DOHH2 (cell line): ENCODE measurements at regions not wholly inside any gene's neighbourhood (a gene's known extent, or its start where the extent isn't known, plus 50 kb on each side); places are given as distances from the start of the nearest gene placed in this dataset.
"Not testable (repeated sequence)": the region's sequence is repeated elsewhere in the genome, so short reads cannot be mapped to it uniquely, and the experiment has no call there.

ENCODE experiments used
- H3F3A ChIP-seq: fragments of 200-600 bp; sonication (generic), shearing (Covaris generic); 2 replicates; pipeline ENCODE4 v1.6.0; 2016; ENCODE audit warnings: antibody characterized with exemption, mild to moderate bottlenecking; ENCODE audit not compliant: control insufficient read depth, insufficient read depth
- H3K27ac ChIP-seq: fragments of 200-600 bp; sonication (generic); 2 replicates; pipeline ENCODE4 v1.5.1; 2014; ENCODE audit warnings: low read depth, mild to moderate bottlenecking, low read length, moderate library complexity
- H3K27me3 ChIP-seq: fragments of 200-600 bp; sonication (generic); 2 replicates; pipeline ENCODE4 v1.6.1; 2014; ENCODE audit warnings: mild to moderate bottlenecking, low read length, mixed read lengths; ENCODE audit not compliant: control insufficient read depth
- H3K36me3 ChIP-seq: fragments of 200-600 bp; sonication (generic); 2 replicates; pipeline ENCODE4 v1.6.1; 2014; ENCODE audit warnings: mild to moderate bottlenecking, low read length, moderate library complexity, mixed read lengths; ENCODE audit not compliant: control insufficient read depth
- H3K4me1 ChIP-seq: fragments of 200-600 bp; sonication (generic); 2 replicates; pipeline ENCODE4 v1.6.1; 2014; ENCODE audit warnings: mild to moderate bottlenecking, low read length, mixed read lengths; ENCODE audit not compliant: control insufficient read depth
- H3K4me2 ChIP-seq: fragments of 200-600 bp; sonication (generic); 2 replicates; pipeline ENCODE4 v1.6.0; 2014; ENCODE audit warnings: mild to moderate bottlenecking, low read length, moderate library complexity
- H3K4me3 ChIP-seq: fragments of 200-600 bp; sonication (generic); 2 replicates; pipeline ENCODE4 v1.5.1; 2014; ENCODE audit warnings: mild to moderate bottlenecking, low read length, mixed read lengths
- H3K79me2 ChIP-seq: fragments of 200-600 bp; sonication (generic); 2 replicates; pipeline ENCODE4 v1.6.1; 2014; ENCODE audit warnings: mild to moderate bottlenecking, low read length, mixed read lengths; ENCODE audit not compliant: control insufficient read depth
- H3K9me2 ChIP-seq: fragments of 200-600 bp; sonication (generic); replicated peaks from 2 replicates; pipeline ENCODE4 v1.6.1; 2014; ENCODE audit warnings: mild to moderate bottlenecking, low read length, mixed read lengths; ENCODE audit not compliant: control insufficient read depth
- H3K9me3 ChIP-seq: fragments of 200-600 bp; sonication (generic); 2 replicates; pipeline ENCODE4 v1.6.1; 2014; ENCODE audit warnings: antibody characterized with exemption, low read length, mixed read lengths; ENCODE audit not compliant: control insufficient read depth, insufficient read depth
- H4K20me1 ChIP-seq: fragments of 200-600 bp; sonication (generic); 2 replicates; pipeline ENCODE4 v1.6.0; 2014; ENCODE audit warnings: low read depth, mild to moderate bottlenecking, antibody characterized with exemption, low read length, moderate library complexity; ENCODE audit not compliant: control insufficient read depth, insufficient read depth
- CTCF ChIP-seq: fragments of 200-600 bp; sonication (generic); IDR thresholded peaks from one replicate; pipeline ENCODE4 v1.5.1; 2014; ENCODE audit warnings: antibody characterized with exemption, mild to moderate bottlenecking, low read depth, low read length; ENCODE audit not compliant: poor library complexity, severe bottlenecking
- EZH2phosphoT487 ChIP-seq: fragments of 200-600 bp; sonication (generic); IDR thresholded peaks from 2 replicates; pipeline ENCODE4 v1.6.1; 2017; ENCODE audit warnings: borderline replicate concordance, mild to moderate bottlenecking, antibody characterized with exemption, low read length, moderate library complexity, mixed read lengths

- H3K27me3 ChIP-seq: no peaks in the 10 kb centered on the region
- no peaks in the 10 kb centered on the region for H3K9me3 ChIP-seq
- no peaks in the 10 kb centered on the region for H3K4me1 ChIP-seq
- no peak overlapping the region for H3K4me2 ChIP-seq
- no peak for TF ChIP-seq EZH2phosphoT487
- no peak for TF ChIP-seq CTCF
- no peaks in the 10 kb centered on the region for H3F3A ChIP-seq
- no peak overlapping the region for H3K27ac ChIP-seq
- H3K9me2 ChIP-seq: no peaks in the 10 kb centered on the region
- no peaks in the 10 kb centered on the region for H3K36me3 ChIP-seq
- no peak overlapping the region for H3K4me3 ChIP-seq
- no peaks in the 10 kb centered on the region for H3K79me2 ChIP-seq
- H4K20me1 ChIP-seq: no peaks in the 10 kb centered on the region
These were observed 1656.5 kb downstream of the EFNA5 start for GRCh38 chr5:106014262-106014661.

GRCh38 chr5:106006242-106006641, 1664.5 kb downstream of the EFNA5 start:
- Histone ChIP-seq H3K27ac (no peak overlapping the region), H3F3A (no peaks in the 10 kb centered on the region), H3K4me1 (no peaks in the 10 kb centered on the region)

GRCh38 chr5:105998991-105999390, 1671.7 kb downstream of the EFNA5 start:
- not testable (repeated sequence) for H3K79me2 ChIP-seq

More at GRCh38 chr5:106006242-106006641, 1664.5 kb downstream of the EFNA5 start:
- no peaks in the 10 kb centered on the region for H3K9me2 ChIP-seq
- no peak for TF ChIP-seq EZH2phosphoT487
- TF ChIP-seq CTCF: no peak
- no peaks in the 10 kb centered on the region for H4K20me1 ChIP-seq
- H3K4me2 ChIP-seq: no peak overlapping the region
- H3K4me3 ChIP-seq: no peak overlapping the region
- H3K36me3 ChIP-seq: no peaks in the 10 kb centered on the region
- H3K9me3 ChIP-seq: no peaks in the 10 kb centered on the region
- no peaks in the 10 kb centered on the region for H3K79me2 ChIP-seq
- H3K27me3 ChIP-seq: no peaks in the 10 kb centered on the region

GRCh38 chr5:105993027-105993426, 1677.7 kb downstream of the EFNA5 start:
- no peaks in the 10 kb centered on the region for H3K9me3 ChIP-seq
- H4K20me1 ChIP-seq: no peaks in the 10 kb centered on the region
- no peak overlapping the region for H3K27ac ChIP-seq
- H3K79me2 ChIP-seq: no peaks in the 10 kb centered on the region
- H3K4me1 ChIP-seq: no peaks in the 10 kb centered on the region
- TF ChIP-seq CTCF (no peak), EZH2phosphoT487 (no peak)
- H3K27me3 ChIP-seq: no peaks in the 10 kb centered on the region
- no peak overlapping the region for H3K4me3 ChIP-seq
- no peaks in the 10 kb centered on the region for H3F3A ChIP-seq
- no peaks in the 10 kb centered on the region for H3K9me2 ChIP-seq
- no peaks in the 10 kb centered on the region for H3K36me3 ChIP-seq
- H3K4me2 ChIP-seq: no peak overlapping the region

More at GRCh38 chr5:105998991-105999390, 1671.7 kb downstream of the EFNA5 start:
- not testable (repeated sequence) for H3K27me3 ChIP-seq, H4K20me1 ChIP-seq, H3K27ac ChIP-seq, H3K36me3 ChIP-seq, H3K9me2 ChIP-seq, H3F3A ChIP-seq, H3K4me1 ChIP-seq, H3K9me3 ChIP-seq, H3K4me3 ChIP-seq, H3K4me2 ChIP-seq
